Mesodermal cell (in vitro differentiated cells): ENCODE measurements at regions not wholly inside any gene's neighbourhood (a gene's known extent, or its start where the extent isn't known, plus 50 kb on each side); places are given as distances from the start of the nearest gene placed in this dataset.
"Not testable (repeated sequence)": the region's sequence is repeated elsewhere in the genome, so short reads cannot be mapped to it uniquely, and the experiment has no call there.

Source experiments
- H3K27ac ChIP-seq: 2 replicates; pipeline ENCODE4 v1.7.0; 2013; ENCODE audit warnings: mild to moderate bottlenecking, low read depth, low read length, moderate library complexity; ENCODE audit not compliant: severe bottlenecking
- H3K36me3 ChIP-seq: 2 replicates; pipeline ENCODE4 v1.7.1; 2013; ENCODE audit warnings: mild to moderate bottlenecking, low read length, moderate library complexity; ENCODE audit not compliant: control insufficient read depth, insufficient read depth
- H3K4me1 ChIP-seq: one replicate; pipeline ENCODE4 v1.7.1; 2013; ENCODE audit warnings: mild to moderate bottlenecking, low read length; ENCODE audit not compliant: insufficient read depth, control insufficient read depth, poor library complexity, severe bottlenecking
- H3K4me3 ChIP-seq: 2 replicates; pipeline ENCODE4 v1.7.0; 2013; ENCODE audit warnings: low read length, control low read depth, mild to moderate bottlenecking; ENCODE audit not compliant: insufficient read depth, poor library complexity, severe bottlenecking; ENCODE audit errors: extremely low read depth
- H3K9me3 ChIP-seq: 2 replicates; pipeline ENCODE4 v1.7.1; 2013; ENCODE audit warnings: mild to moderate bottlenecking, low read length, moderate library complexity; ENCODE audit not compliant: control insufficient read depth
- WGBS, 2 experiments: methylation state at CpG; one replicate each; pipeline ENCODE4 v1.1.5; 2013; ENCODE audit warnings: missing lambda C conversion rate in 2 of 2; ENCODE audit not compliant: insufficient coverage in 2 of 2; 5-methylcytosine and 5-hydroxymethylcytosine counted together

GRCh38 chr6:126202707-126203106, 137.2 kb upstream of the CENPW start:
- H3K4me1 ChIP-seq: no peaks in the 10 kb centered on the region
- 82% methylated on average over 2 of the region's 2 CpGs; no CpG with 5 or more reads in 1 of the 2 experiments for WGBS, 2 experiments
- H3K27ac ChIP-seq: no peak overlapping the region
- H3K36me3 ChIP-seq: no peaks in the 10 kb centered on the region
- no peak overlapping the region for H3K4me3 ChIP-seq
- no peaks in the 10 kb centered on the region for H3K9me3 ChIP-seq

GRCh38 chr6:126204126-126204525, 135.8 kb upstream of the CENPW start:
- WGBS, 2 experiments: 83% methylated on average over 1 of the region's 4 CpGs; no CpG with 5 or more reads in 1 of the 2 experiments
- Histone ChIP-seq H3K27ac (no peak overlapping the region), H3K36me3 (no peaks in the 10 kb centered on the region), H3K9me3 (no peaks in the 10 kb centered on the region), H3K4me1 (no peaks in the 10 kb centered on the region), H3K4me3 (no peak overlapping the region)

GRCh38 chr6:126204598-126204997, 135.3 kb upstream of the CENPW start:
- no peaks in the 10 kb centered on the region for H3K36me3 ChIP-seq
- no peak overlapping the region for H3K27ac ChIP-seq
- no peak overlapping the region for H3K4me3 ChIP-seq
- H3K9me3 ChIP-seq: no peaks in the 10 kb centered on the region
- no peaks in the 10 kb centered on the region for H3K4me1 ChIP-seq

- Histone ChIP-seq H3K27ac (no peak overlapping the region), H3K4me3 (no peak overlapping the region), H3K36me3 (no peaks in the 10 kb centered on the region), H3K9me3 (no peaks in the 10 kb centered on the region), H3K4me1 (no peaks in the 10 kb centered on the region)
- no CpG with 5 or more reads among the region's 1 CpG for WGBS, 2 experiments
Observed at GRCh38 chr6:126206504-126207246, 133.2 kb upstream of the CENPW start.

DNA sequence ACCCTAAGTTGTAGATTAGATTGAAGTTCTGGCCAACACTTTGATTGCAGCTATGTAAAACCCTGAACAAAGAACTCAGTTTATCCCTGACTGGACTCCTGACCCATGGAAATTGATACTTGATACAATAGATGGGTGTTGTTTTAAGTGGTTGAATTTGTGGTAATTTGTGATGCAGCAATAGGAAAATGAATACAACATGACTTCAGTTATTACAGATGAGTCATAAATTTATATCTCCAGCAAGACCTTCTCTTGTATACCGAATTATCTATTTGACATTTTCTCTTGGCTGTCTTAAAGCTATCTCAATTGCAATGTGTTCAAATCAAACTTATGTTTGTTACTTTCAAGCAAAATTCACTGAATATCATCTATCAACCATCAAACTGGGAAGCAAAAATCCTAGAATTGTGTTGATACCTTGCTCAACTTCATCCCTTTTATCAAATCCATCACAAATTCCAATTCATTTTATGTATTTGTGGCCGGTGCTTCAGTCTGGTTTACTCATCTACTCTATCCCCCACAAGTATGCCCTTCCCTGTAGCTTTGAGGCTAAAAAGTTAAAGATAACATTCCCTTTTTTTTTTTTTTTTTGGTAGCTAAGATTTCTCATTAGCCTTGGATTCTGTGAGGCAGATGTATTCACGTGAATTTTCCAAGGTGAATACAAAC, 129.4 kb upstream of the CENPW start:
- Histone ChIP-seq H3K9me3 (no peaks in the 10 kb centered on the region), H3K4me1 (no peaks in the 10 kb centered on the region), H3K4me3 (no peak overlapping the region), H3K27ac (no peak overlapping the region), H3K36me3 (no peaks in the 10 kb centered on the region)
- WGBS, 2 experiments: 88 to 89% methylated on average over 2 of the region's 3 CpGs

DNA sequence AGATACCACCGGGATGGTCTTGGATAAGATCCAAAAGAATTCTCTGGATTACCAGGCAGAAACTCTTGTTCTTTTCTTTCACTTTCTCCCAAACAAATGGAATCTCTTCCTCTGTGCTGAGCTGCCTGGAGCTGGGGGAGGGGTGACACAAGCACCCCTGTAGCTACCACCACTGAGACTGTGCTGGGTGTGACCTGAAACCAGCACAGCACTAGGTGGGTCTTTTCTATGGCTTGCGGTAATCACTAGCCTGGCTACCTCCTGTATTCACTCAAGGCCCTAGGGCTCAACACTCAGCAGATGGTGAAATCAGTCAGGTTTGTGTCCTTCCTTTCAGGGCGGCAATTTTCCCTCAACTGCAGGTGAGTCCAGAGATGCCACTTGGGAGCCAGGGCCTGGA, 122.4 kb upstream of the CENPW start:
- Histone ChIP-seq H3K27ac (no peak overlapping the region), H3K9me3 (no peaks in the 10 kb centered on the region), H3K4me1 (no peaks in the 10 kb centered on the region), H3K4me3 (no peak overlapping the region), H3K36me3 (no peaks in the 10 kb centered on the region)
- WGBS, 2 experiments: 94 to 98% methylated on average over 3 of the region's 3 CpGs

DNA sequence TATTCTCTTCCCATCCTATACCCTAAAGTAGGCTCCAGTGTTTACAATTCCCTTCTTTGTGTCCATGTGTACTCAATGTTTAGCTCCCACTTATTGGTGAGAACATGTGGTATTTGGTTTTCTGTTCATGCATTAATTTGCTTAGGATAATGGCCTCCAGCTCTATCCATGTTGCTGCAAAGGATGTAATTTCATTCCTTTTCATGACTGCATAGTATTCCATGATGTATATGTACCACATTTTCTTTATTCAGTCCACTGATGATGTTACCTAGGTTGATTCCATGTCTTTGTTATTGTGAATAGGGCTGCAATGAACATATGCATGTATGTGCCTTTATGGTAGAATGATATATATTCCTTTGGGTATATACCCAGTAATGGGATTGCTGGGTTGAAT, 119.0 kb upstream of the CENPW start:
- not testable (repeated sequence) for H3K4me3 ChIP-seq, H3K36me3 ChIP-seq, H3K27ac ChIP-seq, H3K9me3 ChIP-seq, H3K4me1 ChIP-seq

DNA sequence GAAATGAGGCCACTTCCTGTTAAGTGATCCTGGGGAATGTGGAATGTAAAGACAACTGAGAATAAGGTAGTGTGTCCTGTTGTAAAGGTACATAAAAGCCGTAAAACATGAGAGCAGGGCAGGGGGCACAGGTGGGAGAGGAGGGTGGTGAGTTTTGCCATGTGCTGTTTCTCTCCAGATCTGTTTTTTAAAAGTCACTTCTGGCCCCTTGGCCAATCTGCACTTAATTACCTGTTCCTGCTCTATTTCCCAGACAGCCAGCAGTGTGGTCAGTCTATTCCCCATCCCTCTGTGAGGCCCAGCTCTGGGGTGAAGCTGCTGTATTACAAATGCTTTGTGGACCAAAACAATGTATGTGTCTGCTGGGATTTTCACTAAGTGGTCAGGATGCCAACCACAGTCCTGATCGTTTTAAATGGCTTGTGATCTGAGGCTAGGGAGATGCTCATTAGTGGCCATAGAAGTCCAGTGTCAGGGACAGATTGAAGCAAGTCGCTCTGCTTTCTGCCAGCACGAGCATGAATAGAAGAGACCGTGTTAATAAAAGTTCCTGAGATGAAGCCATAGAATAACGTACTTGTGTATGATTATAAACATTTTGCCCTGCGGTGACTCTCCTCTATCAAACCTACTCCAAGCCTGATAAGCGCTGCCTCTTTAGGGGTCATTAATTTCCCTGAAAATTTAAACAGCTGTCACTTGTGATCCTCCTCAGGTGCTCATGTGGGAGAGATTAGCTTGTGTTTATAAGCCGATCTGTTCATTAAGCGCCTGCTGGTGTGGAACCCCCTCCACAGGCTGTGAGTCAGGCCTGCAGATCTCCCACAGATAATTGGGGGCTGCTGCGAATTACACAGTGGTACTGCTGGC, 111.8 kb upstream of the CENPW start:
- peaks cover 4% of the 10 kb centered on the region for H3K4me1 ChIP-seq
- H3K27ac ChIP-seq: no peak overlapping the region
- no peaks in the 10 kb centered on the region for H3K36me3 ChIP-seq
- WGBS, 2 experiments: 93% methylated on average over 5 to 10 of the region's 11 CpGs
- H3K4me3 ChIP-seq: no peak overlapping the region
- H3K9me3 ChIP-seq: no peaks in the 10 kb centered on the region

DNA sequence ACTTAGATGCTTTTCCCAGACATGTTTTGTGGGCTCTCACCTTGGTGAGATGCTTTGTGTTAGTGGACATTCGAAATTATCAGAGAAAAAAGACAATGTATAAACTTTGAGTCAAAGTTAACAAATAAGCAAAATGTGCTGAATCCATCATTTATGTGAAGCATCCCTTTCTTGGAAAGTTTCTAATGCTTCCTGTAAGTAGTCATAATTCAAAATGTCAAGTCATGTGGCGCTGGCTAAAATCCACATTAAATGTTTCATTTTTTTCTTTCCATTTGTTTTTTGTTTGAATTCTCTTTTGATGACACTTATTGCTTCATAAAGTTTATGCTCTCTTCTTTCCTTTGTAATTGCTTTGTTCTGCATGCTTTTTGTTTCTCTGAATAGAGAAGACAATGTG, 107.2 kb upstream of the CENPW start:
- H3K9me3 ChIP-seq: no peaks in the 10 kb centered on the region
- peaks cover 2% of the 10 kb centered on the region for H3K4me1 ChIP-seq
- no peak overlapping the region for H3K4me3 ChIP-seq
- H3K27ac ChIP-seq: no peak overlapping the region
- 100% methylated on average over 1 of the region's 2 CpGs; no CpG with 5 or more reads in 1 of the 2 experiments for WGBS, 2 experiments
- no peaks in the 10 kb centered on the region for H3K36me3 ChIP-seq

DNA sequence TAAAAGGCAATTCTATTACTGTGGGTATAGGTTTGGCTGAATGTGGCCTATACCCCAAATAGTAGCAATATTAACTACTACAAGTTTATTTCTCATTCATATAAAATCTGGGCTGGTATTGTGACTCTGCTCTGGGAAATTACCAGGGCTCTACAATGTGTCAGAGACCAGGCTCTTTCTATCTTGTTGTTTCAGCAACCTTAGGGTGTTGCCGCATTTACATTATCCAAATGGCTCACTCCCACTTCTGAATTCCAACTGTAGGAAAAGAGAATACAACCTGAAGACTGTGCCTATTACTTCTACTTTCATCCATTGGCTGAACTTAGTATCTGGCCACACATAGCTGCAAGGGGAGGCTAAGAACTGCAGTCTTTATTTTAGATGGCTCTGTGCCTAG, 106.7 kb upstream of the CENPW start:
- 100% methylated on average over 1 of the region's 1 CpG; no CpG with 5 or more reads in 1 of the 2 experiments for WGBS, 2 experiments
- Histone ChIP-seq H3K36me3 (no peaks in the 10 kb centered on the region), H3K4me1 (no peaks in the 10 kb centered on the region), H3K4me3 (no peak overlapping the region), H3K27ac (no peak overlapping the region), H3K9me3 (no peaks in the 10 kb centered on the region)
